Right ventricle myocardium superior (tissue), 1 donor: ENCODE measurements at regions not wholly inside any gene's neighbourhood (a gene's known extent, or its start where the extent isn't known, plus 50 kb on each side); places are given as distances from the start of the nearest gene placed in this dataset.

Experiments used
- ATAC-seq: fragments of 200-7000 bp; cut with Tn5 transposase; one replicate; pipeline ENCODE4 v1.9.1; 2020; ENCODE audit warnings: mild to moderate bottlenecking; ENCODE audit not compliant: poor library complexity
- DNase-seq: peaks from one replicate; pipeline ENCODE4 v3.0.0-alpha.2; 2020
- intact Hi-C: fragments of 100-400 bp; cut with DNase I; formaldehyde crosslinking; loops from one replicate; pipeline ENCODE4 v1.11.2; 2022
- donor health status: DM: no; HTN: yes; CAD: no; lungs with severe emphysema.

GRCh38 chr16:86662740-86663139 lies 84.4 kb downstream of the FOXL1 start:
- ATAC-seq (no peak), DNase-seq (no peak)
- intact Hi-C loops, result no loop called here

GRCh38 chr16:86663685-86664521 lies 85.6 kb downstream of the FOXL1 start:
- DNase-seq (no peak), ATAC-seq (no peak)
- intact Hi-C loops, result no loop called here

- DNase-seq (no peak), ATAC-seq (no peak)
- intact Hi-C loops, result no loop called here
Measured at GRCh38 chr16:86664522-86665318, 86.4 kb downstream of the FOXL1 start.

GRCh38 chr16:86665319-86665675 lies 86.9 kb downstream of the FOXL1 start:
- intact Hi-C loops, result no loop called here
- no peak for ATAC-seq
- DNase-seq, result no peak

- intact Hi-C loops, result no loop called here
- DNase-seq, result no peak
- ATAC-seq, result no peak
Measured at GRCh38 chr16:86665929-86666328, 87.6 kb downstream of the FOXL1 start.

- ATAC-seq, result peak; percentile 84
- intact Hi-C loops, result no loop called here
- DNase-seq, result peak; percentile 61
Measured at GRCh38 chr16:86667035-86667434, 88.7 kb downstream of the FOXL1 start.

GRCh38 chr16:86668136-86668910 lies 90.0 kb downstream of the FOXL1 start:
- intact Hi-C loops, result no loop called here
- DNase-seq (no peak), ATAC-seq (peak; percentile 34)

- ATAC-seq, result no peak
- DNase-seq, result no peak
- intact Hi-C loops, result no loop called here
Measured at GRCh38 chr16:86669285-86669805, 91.0 kb downstream of the FOXL1 start.

- DNase-seq, result peak; percentile 75
- intact Hi-C loops, result no loop called here
- ATAC-seq, result peak; percentile 42
Measured at GRCh38 chr16:86669937-86670749, 91.8 kb downstream of the FOXL1 start.

GRCh38 chr16:86670750-86671234 lies 92.4 kb downstream of the FOXL1 start:
- ATAC-seq, result no peak
- intact Hi-C loops, result no loop called here

GRCh38 chr16:86671486-86672178 lies 93.3 kb downstream of the FOXL1 start:
- intact Hi-C loops, result no loop called here
- ATAC-seq (no peak), DNase-seq (no peak)

More at GRCh38 chr16:86670750-86671234, 92.4 kb downstream of the FOXL1 start:
- DNase-seq, result no peak

- intact Hi-C loops, result no loop called here
- no peak for ATAC-seq
- no peak for DNase-seq
Measured at GRCh38 chr16:86672179-86672863, 94.0 kb downstream of the FOXL1 start.

- ATAC-seq (no peak), DNase-seq (no peak)
- intact Hi-C loops, result no loop called here
Measured at GRCh38 chr16:86673090-86673955, 95.0 kb downstream of the FOXL1 start.

- intact Hi-C loops, result no loop called here
- DNase-seq (no peak), ATAC-seq (no peak)
Measured at GRCh38 chr16:86673956-86674453, 95.7 kb downstream of the FOXL1 start.

- no peak for ATAC-seq
- DNase-seq, result no peak
- intact Hi-C loops, result no loop called here
Measured at GRCh38 chr16:86676254-86676670, 97.9 kb downstream of the FOXL1 start.

GRCh38 chr16:86679490-86679889 lies 101.1 kb downstream of the FOXL1 start:
- DNase-seq, result no peak
- intact Hi-C loops, result no loop called here
- no peak for ATAC-seq
